MM.1S (cell line): ENCODE measurements at regions not wholly inside any gene's neighbourhood (a gene's known extent, or its start where the extent isn't known, plus 50 kb on each side); places are given as distances from the start of the nearest gene placed in this dataset.

Source experiments
- DNase-seq: peaks from one replicate; pipeline ENCODE4 v3.0.0-alpha.2; 2015
- H2AFZ ChIP-seq: fragments of 300-600 bp; sonication (generic); 2 replicates; pipeline ENCODE4 v1.6.0; 2016; ENCODE audit warnings: antibody characterized with exemption, low read length
- H3F3A ChIP-seq: fragments of 300-600 bp; sonication (generic); 2 replicates; pipeline ENCODE4 v1.6.1; 2016; ENCODE audit warnings: mild to moderate bottlenecking, antibody characterized with exemption, low read length, moderate library complexity, mixed read lengths; ENCODE audit not compliant: insufficient read depth
- H3K27ac ChIP-seq: fragments of 300-600 bp; sonication (generic); 2 replicates; pipeline ENCODE4 v1.5.1; 2016; ENCODE audit warnings: mild to moderate bottlenecking, low read length
- H3K27me3 ChIP-seq: fragments of 300-600 bp; sonication (generic); replicated peaks from 2 replicates; pipeline ENCODE4 v1.6.0; 2016; ENCODE audit warnings: low read length; ENCODE audit not compliant: insufficient read depth
- H3K36me3 ChIP-seq: fragments of 300-600 bp; sonication (generic); replicated peaks from 2 replicates; pipeline ENCODE4 v1.6.1; 2016; ENCODE audit warnings: mild to moderate bottlenecking, low read length, mixed read lengths; ENCODE audit not compliant: insufficient read depth
- H3K4me1 ChIP-seq: fragments of 300-600 bp; sonication (generic); 2 replicates; pipeline ENCODE4 v1.6.1; 2016; ENCODE audit warnings: low read length, mixed read lengths
- H3K4me2 ChIP-seq: fragments of 300-600 bp; sonication (generic); 2 replicates; pipeline ENCODE4 v1.6.0; 2016; ENCODE audit warnings: low read depth, low read length
- H3K4me3 ChIP-seq: fragments of 300-600 bp; sonication (generic); 2 replicates; pipeline ENCODE4 v1.5.1; 2016; ENCODE audit warnings: low read length, mixed read lengths
- H3K79me2 ChIP-seq: fragments of 300-600 bp; sonication (generic); 2 replicates; pipeline ENCODE4 v1.6.1; 2016; ENCODE audit warnings: mixed run types, low read length, mixed read lengths
- H3K9ac ChIP-seq: fragments of 300-600 bp; sonication (generic); 2 replicates; pipeline ENCODE4 v1.6.1; 2016; ENCODE audit warnings: low read length, mixed read lengths
- H3K9me2 ChIP-seq: fragments of 300-600 bp; sonication (generic); replicated peaks from 2 replicates; pipeline ENCODE4 v1.6.1; 2016; ENCODE audit warnings: mild to moderate bottlenecking, low read length, mixed read lengths; ENCODE audit not compliant: insufficient read depth
- H3K9me3 ChIP-seq: fragments of 300-600 bp; sonication (generic); replicated peaks from 2 replicates; pipeline ENCODE4 v1.6.1; 2016; ENCODE audit warnings: mild to moderate bottlenecking, low read length, mixed read lengths; ENCODE audit not compliant: insufficient read depth
- H4K20me1 ChIP-seq: fragments of 300-600 bp; sonication (generic); 2 replicates; pipeline ENCODE4 v1.6.1; 2016; ENCODE audit warnings: mild to moderate bottlenecking, low read length, moderate library complexity, mixed read lengths; ENCODE audit not compliant: insufficient read depth
- EZH2 ChIP-seq: fragments of 300-600 bp; sonication (generic); optimal IDR thresholded peaks from 2 replicates; pipeline ENCODE3; 2017; ENCODE audit warnings: low read depth, mild to moderate bottlenecking, antibody characterized with exemption, low read length, mixed read lengths
- EZH2phosphoT487 ChIP-seq: fragments of 300-600 bp; sonication (generic); IDR thresholded peaks from 2 replicates; pipeline ENCODE4 v1.6.1; 2018; ENCODE audit warnings: antibody characterized with exemption, low read length
- TF ChIP-seq, protein P1 (sequence below): fragments of 300-600 bp; sonication (generic); IDR thresholded peaks from 2 replicates; pipeline ENCODE4 v1.5.1; 2016; ENCODE audit warnings: antibody characterized with exemption, low read length, mixed read lengths

DNA sequence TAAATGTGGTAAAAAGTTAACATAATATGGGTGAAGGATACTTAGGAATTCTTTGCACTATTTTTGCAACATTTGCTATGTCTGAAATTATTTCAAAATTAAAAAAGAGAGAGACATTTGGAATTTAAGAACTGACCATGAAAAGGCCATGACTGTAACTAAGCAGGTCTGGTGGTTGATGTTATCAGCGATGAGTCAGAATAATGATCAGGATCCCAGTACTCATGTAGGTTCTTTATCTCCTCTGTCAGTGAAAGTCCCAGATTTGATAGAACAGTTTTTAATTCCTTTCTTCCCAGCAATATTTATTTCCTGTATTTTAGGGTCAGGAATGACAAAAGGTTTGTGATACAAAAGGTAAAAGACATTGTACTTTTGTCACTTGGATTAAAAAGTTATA lies 242.4 kb upstream of the ZNF521 start:
- Histone ChIP-seq H3K27me3 (no peaks in the 10 kb centered on the region), H3K36me3 (no peaks in the 10 kb centered on the region), H4K20me1 (no peaks in the 10 kb centered on the region), H3K4me3 (no peak overlapping the region), H3K9me3 (no peaks in the 10 kb centered on the region), H3K79me2 (no peaks in the 10 kb centered on the region), H3K9me2 (no peaks in the 10 kb centered on the region), H3K4me1 (no peaks in the 10 kb centered on the region), H3F3A (no peaks in the 10 kb centered on the region), H3K4me2 (no peak overlapping the region), H3K27ac (no peak overlapping the region), H2AFZ (no peak overlapping the region), H3K9ac (no peak overlapping the region)
- no peak for DNase-seq
- TF ChIP-seq EZH2phosphoT487 = no peak
- TF ChIP-seq EZH2 = no peak
- TF ChIP-seq, protein P1, sequence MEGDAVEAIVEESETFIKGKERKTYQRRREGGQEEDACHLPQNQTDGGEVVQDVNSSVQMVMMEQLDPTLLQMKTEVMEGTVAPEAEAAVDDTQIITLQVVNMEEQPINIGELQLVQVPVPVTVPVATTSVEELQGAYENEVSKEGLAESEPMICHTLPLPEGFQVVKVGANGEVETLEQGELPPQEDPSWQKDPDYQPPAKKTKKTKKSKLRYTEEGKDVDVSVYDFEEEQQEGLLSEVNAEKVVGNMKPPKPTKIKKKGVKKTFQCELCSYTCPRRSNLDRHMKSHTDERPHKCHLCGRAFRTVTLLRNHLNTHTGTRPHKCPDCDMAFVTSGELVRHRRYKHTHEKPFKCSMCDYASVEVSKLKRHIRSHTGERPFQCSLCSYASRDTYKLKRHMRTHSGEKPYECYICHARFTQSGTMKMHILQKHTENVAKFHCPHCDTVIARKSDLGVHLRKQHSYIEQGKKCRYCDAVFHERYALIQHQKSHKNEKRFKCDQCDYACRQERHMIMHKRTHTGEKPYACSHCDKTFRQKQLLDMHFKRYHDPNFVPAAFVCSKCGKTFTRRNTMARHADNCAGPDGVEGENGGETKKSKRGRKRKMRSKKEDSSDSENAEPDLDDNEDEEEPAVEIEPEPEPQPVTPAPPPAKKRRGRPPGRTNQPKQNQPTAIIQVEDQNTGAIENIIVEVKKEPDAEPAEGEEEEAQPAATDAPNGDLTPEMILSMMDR = no peak

DNA sequence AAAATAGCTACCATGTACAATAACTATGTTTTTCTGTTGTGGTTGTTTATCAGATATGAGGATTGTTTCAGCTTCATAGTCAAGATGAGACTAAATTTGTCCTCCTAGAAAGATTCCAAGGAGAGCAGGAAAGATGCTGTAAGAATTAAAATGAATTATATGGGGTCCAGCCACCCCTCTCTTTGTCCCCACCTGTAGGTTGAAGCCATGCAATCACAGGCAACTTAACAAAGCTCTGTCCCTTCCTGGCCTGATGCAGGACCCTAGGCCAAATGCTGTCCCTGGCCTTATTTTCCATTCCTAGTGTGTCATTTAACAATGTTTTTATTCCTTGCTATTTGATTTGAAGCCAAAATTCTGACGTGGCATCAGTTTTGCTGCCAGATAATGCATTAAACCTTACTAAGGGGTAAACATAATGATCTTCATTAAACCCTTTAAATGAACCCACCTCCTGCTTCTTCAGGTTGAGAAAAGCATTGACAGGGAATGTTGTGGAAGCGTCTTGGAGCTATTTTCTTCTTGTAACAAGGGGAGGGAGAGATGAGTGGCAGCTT lies 240.9 kb upstream of the ZNF521 start:
- no peak overlapping the region for H3K9ac ChIP-seq
- H3K4me3 ChIP-seq = no peak overlapping the region
- no peaks in the 10 kb centered on the region for H3F3A ChIP-seq
- no peak overlapping the region for H3K4me2 ChIP-seq
- no peaks in the 10 kb centered on the region for H3K9me3 ChIP-seq
- no peak for DNase-seq
- no peaks in the 10 kb centered on the region for H3K79me2 ChIP-seq
- TF ChIP-seq EZH2phosphoT487 (no peak), EZH2 (no peak)
- TF ChIP-seq, protein P1 = 0 out of 2 replicates have a peak, but pooled peaks have one; percentile 4
- H3K27me3 ChIP-seq = no peaks in the 10 kb centered on the region
- no peaks in the 10 kb centered on the region for H3K4me1 ChIP-seq
- no peak overlapping the region for H3K27ac ChIP-seq
- no peaks in the 10 kb centered on the region for H3K9me2 ChIP-seq
- no peaks in the 10 kb centered on the region for H4K20me1 ChIP-seq
- H3K36me3 ChIP-seq = no peaks in the 10 kb centered on the region
- no peak overlapping the region for H2AFZ ChIP-seq

DNA sequence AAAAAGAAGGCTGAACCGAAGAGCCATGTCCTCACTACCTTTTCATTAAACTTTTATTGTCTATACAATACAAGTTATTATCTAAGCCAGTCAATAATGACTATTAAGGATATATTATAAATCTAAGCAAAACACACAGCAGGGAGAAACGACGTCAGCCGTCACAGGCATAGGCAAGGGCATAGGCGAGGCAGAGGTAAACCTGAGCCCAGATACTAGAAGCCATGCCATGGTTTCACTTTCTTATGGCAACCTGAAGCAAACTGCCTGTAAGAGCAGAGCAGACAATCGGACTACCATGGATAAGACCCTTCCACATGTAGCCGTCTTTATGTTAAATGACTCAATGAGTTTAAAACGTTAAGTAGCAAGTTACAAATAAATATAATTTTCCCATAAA lies 238.5 kb upstream of the ZNF521 start:
- H3K4me3 ChIP-seq = no peak overlapping the region
- H3K79me2 ChIP-seq = no peaks in the 10 kb centered on the region
- no peak overlapping the region for H3K27ac ChIP-seq
- no peak overlapping the region for H2AFZ ChIP-seq
- no peak for DNase-seq
- no peaks in the 10 kb centered on the region for H3F3A ChIP-seq
- H3K9ac ChIP-seq = no peak overlapping the region
- no peaks in the 10 kb centered on the region for H3K27me3 ChIP-seq
- no peaks in the 10 kb centered on the region for H3K4me1 ChIP-seq
- no peaks in the 10 kb centered on the region for H3K36me3 ChIP-seq
- no peaks in the 10 kb centered on the region for H3K9me3 ChIP-seq
- no peaks in the 10 kb centered on the region for H4K20me1 ChIP-seq
- H3K4me2 ChIP-seq = no peak overlapping the region
- no peak for TF ChIP-seq EZH2phosphoT487
- H3K9me2 ChIP-seq = no peaks in the 10 kb centered on the region

DNA sequence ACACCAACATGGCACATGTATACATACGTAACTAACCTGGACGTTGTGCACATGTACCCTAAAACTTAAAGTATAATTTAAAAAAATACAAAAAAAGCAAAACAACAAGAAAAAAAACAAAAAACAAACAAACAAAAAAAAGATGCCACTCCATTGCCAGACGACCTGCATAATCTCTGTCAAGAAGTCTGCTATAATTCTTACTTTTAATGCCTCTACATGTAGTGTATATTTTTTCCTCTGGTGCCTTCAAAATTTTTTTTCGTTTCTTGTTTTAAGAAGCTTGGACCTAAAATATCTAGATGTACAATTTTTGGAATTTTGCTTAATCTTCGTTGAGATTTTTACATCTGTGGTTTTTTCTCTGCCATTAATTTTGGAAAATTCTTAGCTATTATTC lies 235.6 kb upstream of the ZNF521 start:
- Histone ChIP-seq H3K79me2 (no peaks in the 10 kb centered on the region), H3K9me3 (no peaks in the 10 kb centered on the region), H3K4me1 (no peaks in the 10 kb centered on the region), H3K4me3 (no peak overlapping the region), H3K9ac (no peak overlapping the region), H3F3A (no peaks in the 10 kb centered on the region), H3K27ac (no peak overlapping the region), H3K36me3 (no peaks in the 10 kb centered on the region), H3K27me3 (no peaks in the 10 kb centered on the region), H4K20me1 (no peaks in the 10 kb centered on the region), H2AFZ (no peak overlapping the region), H3K9me2 (no peaks in the 10 kb centered on the region), H3K4me2 (no peak overlapping the region)
- DNase-seq = no peak
- TF ChIP-seq, protein P1 = no peak
- TF ChIP-seq EZH2 (no peak), EZH2phosphoT487 (no peak)
